SK-N-SH (cell line): ENCODE measurements at regions not wholly inside any gene's neighbourhood (a gene's known extent, or its start where the extent isn't known, plus 50 kb on each side); places are given as distances from the start of the nearest gene placed in this dataset.

Experiments used
- CTCF ChIA-PET: fragments of 300-600, 350-600 bp; formaldehyde crosslinking; extraction: SDS; loops from one replicate; lab custom pipeline; 2021; lab: Yijun Ruan, JAX
- POLR2A ChIA-PET: fragments of 350-600 bp; sonication (Branson Sonifier 250); formaldehyde crosslinking; extraction: SDS; loops from one replicate; lab custom pipeline; 2020; ENCODE audit warnings: antibody characterized with exemption, inconsistent platforms; lab: Yijun Ruan, JAX
- DNase-seq: peaks from one replicate; pipeline ENCODE4 v3.0.0; 2012
- H2AFZ ChIP-seq: fragments of 200-600 bp; sonication (generic); 2 replicates; pipeline ENCODE4 v1.8.1; 2016; ENCODE audit warnings: antibody characterized with exemption, mild to moderate bottlenecking, low read depth
- H3F3A ChIP-seq: fragments of 200-600 bp; sonication (generic); replicated peaks from 2 replicates; pipeline ENCODE3; 2016; ENCODE audit warnings: antibody characterized with exemption, mild to moderate bottlenecking; ENCODE audit not compliant: insufficient read depth
- H3K27ac ChIP-seq, 2 experiments: fragments of 200-500 bp in 1 of 2; fragments of 200-600 bp in 1 of 2; sonication (Bioruptor generic) in 1 of 2; sonication (generic), shearing (Covaris generic) in 1 of 2; 2 replicates each; pipeline versions ENCODE4 v1.5.1 to v1.6.1; 2014 to 2016; ENCODE audit warnings: low read depth in 2 of 2, inconsistent platforms in 1 of 2, low read length in 1 of 2, mild to moderate bottlenecking in 1 of 2, mixed read lengths in 1 of 2
- H3K27me3 ChIP-seq: fragments of 200-600 bp; sonication (generic), shearing (Covaris generic); 2 replicates; pipeline ENCODE4 v1.6.1; 2016; ENCODE audit warnings: mixed run types; ENCODE audit not compliant: insufficient read depth
- H3K36me3 ChIP-seq, 2 experiments: fragments of 200-500 bp in 1 of 2; fragments of 200-600 bp in 1 of 2; sonication (Bioruptor generic) in 1 of 2; sonication (generic) in 1 of 2; replicated peaks in 1 of 2; 2 replicates each; pipeline versions ENCODE3 to v1.5.1; 2014 to 2016; ENCODE audit warnings: low read length in 1 of 2, mild to moderate bottlenecking in 1 of 2; ENCODE audit not compliant: insufficient read depth in 2 of 2, control insufficient read depth in 1 of 2
- H3K4me1 ChIP-seq, 2 experiments: fragments of 200-500 bp in 1 of 2; fragments of 200-600 bp in 1 of 2; sonication (Bioruptor generic) in 1 of 2; sonication (generic), shearing (Covaris generic) in 1 of 2; 2 replicates each; pipeline versions ENCODE4 v1.5.1 to v1.6.1; 2014 to 2016; ENCODE audit warnings: low read depth in 1 of 2, low read length in 1 of 2, mixed run types in 1 of 2; ENCODE audit not compliant: insufficient read depth in 2 of 2, control insufficient read depth in 1 of 2
- H3K4me2 ChIP-seq: fragments of 200-600 bp; sonication (generic), shearing (Covaris generic); 2 replicates; pipeline ENCODE4 v1.6.1; 2017; ENCODE audit warnings: mixed run types
- H3K4me3 ChIP-seq, 2 experiments: fragments of 200-500 bp in 1 of 2; fragments of 200-600 bp in 1 of 2; sonication (Bioruptor generic) in 1 of 2; sonication (generic), shearing (Covaris generic) in 1 of 2; 2 replicates each; pipeline versions ENCODE4 v1.5.1 to v1.8.1; 2014 to 2016; ENCODE audit warnings: low read depth in 2 of 2, inconsistent platforms in 1 of 2, low read length in 1 of 2, mild to moderate bottlenecking in 1 of 2, mixed read lengths in 1 of 2, moderate library complexity in 1 of 2
- H3K79me2 ChIP-seq: fragments of 200-600 bp; sonication (generic); 2 replicates; pipeline ENCODE4 v1.8.1; 2017; ENCODE audit warnings: mild to moderate bottlenecking; ENCODE audit not compliant: insufficient read depth
- H3K9ac ChIP-seq: fragments of 200-600 bp; sonication (generic); 2 replicates; pipeline ENCODE4 v1.6.1; 2017; ENCODE audit warnings: mixed run types
- H3K9me2 ChIP-seq: fragments of 200-600 bp; sonication (generic); 2 replicates; pipeline ENCODE4 v1.6.1; 2017; ENCODE audit warnings: mixed run types
- H3K9me3 ChIP-seq: fragments of 200-600 bp; sonication (generic); 2 replicates; pipeline ENCODE4 v1.6.1; 2017; ENCODE audit warnings: mixed run types, mild to moderate bottlenecking, moderate library complexity
- H4K20me1 ChIP-seq: fragments of 200-600 bp; sonication (generic); 2 replicates; pipeline ENCODE4 v1.6.1; 2017; ENCODE audit warnings: mild to moderate bottlenecking, mixed run types; ENCODE audit not compliant: insufficient read depth
- CTCF ChIP-seq: fragments of 200-600 bp; sonication (generic); IDR thresholded peaks from 2 replicates; pipeline ENCODE4 v1.6.1; 2017; ENCODE audit warnings: antibody characterized with exemption, mild to moderate bottlenecking, moderate library complexity
- ELF1 ChIP-seq: IDR thresholded peaks from 2 replicates; pipeline ENCODE4 v1.4.0; 2012
- EP300 ChIP-seq, 2 experiments: IDR thresholded peaks; 2 replicates each; pipeline versions ENCODE4 v1.4.0 to v1.6.1; 2012; ENCODE audit warnings: borderline replicate concordance in 1 of 2, low read depth in 1 of 2, low read length in 1 of 2
- FOSL2 ChIP-seq: IDR thresholded peaks from 2 replicates; pipeline ENCODE4 v1.4.0; 2012; ENCODE audit warnings: low read depth, mild to moderate bottlenecking, moderate library complexity, borderline replicate concordance
- FOXM1 ChIP-seq: IDR thresholded peaks from 2 replicates; pipeline ENCODE4 v1.4.0; 2012; ENCODE audit warnings: low read depth, mild to moderate bottlenecking
- GABPA ChIP-seq: IDR thresholded peaks from 2 replicates; pipeline ENCODE4 v1.4.0; 2012; ENCODE audit warnings: low read depth, mild to moderate bottlenecking
- GATA2 ChIP-seq: sonication (generic); formaldehyde crosslinking; IDR thresholded peaks from 2 replicates; pipeline ENCODE4 v1.5.0; 2020; ENCODE audit warnings: mild to moderate bottlenecking, missing genetic modification reagents
- IRF3 ChIP-seq: fragments of 150-350 bp; IDR thresholded peaks from 2 replicates; pipeline ENCODE4 v1.6.1; 2016; ENCODE audit warnings: mild to moderate bottlenecking, low read depth, low read length
- JUND ChIP-seq: IDR thresholded peaks from 2 replicates; pipeline ENCODE4 v1.4.0; 2012
- MEF2A ChIP-seq: IDR thresholded peaks from 2 replicates; pipeline ENCODE4 v1.4.0; 2012; ENCODE audit warnings: low read depth, borderline replicate concordance
- NFIC ChIP-seq: IDR thresholded peaks from 2 replicates; pipeline ENCODE4 v1.4.0; 2012; ENCODE audit warnings: borderline replicate concordance
- POLR2AphosphoS5 ChIP-seq: IDR thresholded peaks from 2 replicates; pipeline ENCODE4 v1.6.1; 2012; ENCODE audit warnings: low read depth, low read length
- RCOR1 ChIP-seq: fragments of 150-350 bp; IDR thresholded peaks from 2 replicates; pipeline ENCODE4 v1.6.1; 2017; ENCODE audit warnings: antibody characterized with exemption, low read length
- RXRA ChIP-seq: IDR thresholded peaks from 2 replicates; pipeline ENCODE4 v1.4.0; 2012; ENCODE audit warnings: low read depth, mild to moderate bottlenecking, borderline replicate concordance
- SMC3 ChIP-seq: IDR thresholded peaks from 2 replicates; pipeline ENCODE4 v1.6.1; 2012; ENCODE audit warnings: low read depth, low read length, improper control_type of control experiment
- TAF1 ChIP-seq: IDR thresholded peaks from 2 replicates; pipeline ENCODE4 v1.6.1; 2012; ENCODE audit warnings: low read depth, mild to moderate bottlenecking, low read length, moderate library complexity, borderline replicate concordance
- TCF12 ChIP-seq: IDR thresholded peaks from 2 replicates; pipeline ENCODE4 v1.4.0; 2012
- TEAD4 ChIP-seq: IDR thresholded peaks from 2 replicates; pipeline ENCODE4 v1.4.0; 2012; ENCODE audit warnings: mild to moderate bottlenecking, borderline replicate concordance; ENCODE audit not compliant: insufficient read depth
- USF2 ChIP-seq: fragments of 150-350 bp; IDR thresholded peaks from 2 replicates; pipeline ENCODE4 v1.6.1; 2017; ENCODE audit warnings: antibody characterized with exemption, low read length, low read depth, borderline replicate concordance
- ZBTB33 ChIP-seq: IDR thresholded peaks from 2 replicates; pipeline ENCODE4 v1.4.0; 2012; ENCODE audit warnings: low read depth, borderline replicate concordance
- WGBS: methylation state at CpG from one replicate; pipeline ENCODE4 v1.1.6; 2017; ENCODE audit warnings: low lambda C conversion rate; 5-methylcytosine and 5-hydroxymethylcytosine counted together
- TF ChIP-seq, protein P1 (sequence below): IDR thresholded peaks from 2 replicates; pipeline ENCODE4; 2012
- TF ChIP-seq, protein P2 (sequence below): IDR thresholded peaks from 2 replicates; pipeline ENCODE4 v1.6.1; 2012; ENCODE audit warnings: mild to moderate bottlenecking, low read depth, low read length, moderate library complexity

GRCh38 chr17:71500761-71501555 is 619.9 kb upstream of the SOX9 start:
- WGBS: 21% methylated on average over 3 of the region's 3 CpGs
- ChIA-PET CTCF (interaction anchor here (0.6 to 1.2 kb wide), 3 partner anchors 26 to 667 kb away, joined by 3 to 4 read pairs (median 4); no protein-coding TSS in a partner anchor), POLR2A (no interaction called here)
- Histone ChIP-seq H4K20me1 (no peaks in the 10 kb centered on the region), H3K79me2 (no peaks in the 10 kb centered on the region), H3K4me3 (no peak overlapping the region), H3K36me3 (no peaks in the 10 kb centered on the region), H2AFZ (no peak overlapping the region), H3K9ac (no peak overlapping the region), H3K27ac (peak overlapping the region in 1 of 2 experiments; percentile 73; a peak in 3 of 4 replicates), H3K4me2 (no peak overlapping the region), H3F3A (peaks cover 31% of the 10 kb centered on the region), H3K9me2 (no peaks in the 10 kb centered on the region), H3K9me3 (no peaks in the 10 kb centered on the region), H3K4me1 (peaks cover 4 to 18% of the 10 kb centered on the region in 2 experiments), H3K27me3 (no peaks in the 10 kb centered on the region)
- DNase-seq: no peak
- TF ChIP-seq TCF12 (peak; percentile 96), NFIC (peak; percentile 55; the same call in 1 of the 2 replicates), FOSL2 (peak; percentile 61; the same call in 1 of the 2 replicates), IRF3 (no peak), ELF1 (no peak), GABPA (no peak), TEAD4 (peak; percentile 80), SMC3 (no peak), CTCF (no peak), ZBTB33 (no peak), TAF1 (no peak), RCOR1 (no peak), EP300 (IDR thresholded peaks at IDR 0.05; ENCODE audit: borderline replicate concordance in 1 of 2, low read depth in 1 of 2, low read length in 1 of 2) (peak; percentile 70 to 80), MEF2A (peak; percentile 74; the same call in 1 of the 2 replicates), GATA2 (CRISPR knock-in tag) (peak; percentile 37), POLR2AphosphoS5 (peak; percentile 24; the same call in 1 of the 2 replicates), FOXM1 (no peak), JUND (peak; percentile 74), USF2 (no peak), RXRA (peak; percentile 88; the same call in 1 of the 2 replicates)
- TF ChIP-seq, protein P1, sequence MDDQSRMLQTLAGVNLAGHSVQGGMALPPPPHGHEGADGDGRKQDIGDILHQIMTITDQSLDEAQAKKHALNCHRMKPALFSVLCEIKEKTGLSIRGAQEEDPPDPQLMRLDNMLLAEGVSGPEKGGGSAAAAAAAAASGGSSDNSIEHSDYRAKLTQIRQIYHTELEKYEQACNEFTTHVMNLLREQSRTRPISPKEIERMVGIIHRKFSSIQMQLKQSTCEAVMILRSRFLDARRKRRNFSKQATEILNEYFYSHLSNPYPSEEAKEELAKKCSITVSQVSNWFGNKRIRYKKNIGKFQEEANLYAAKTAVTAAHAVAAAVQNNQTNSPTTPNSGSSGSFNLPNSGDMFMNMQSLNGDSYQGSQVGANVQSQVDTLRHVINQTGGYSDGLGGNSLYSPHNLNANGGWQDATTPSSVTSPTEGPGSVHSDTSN: peak; percentile 89
- TF ChIP-seq, protein P2, sequence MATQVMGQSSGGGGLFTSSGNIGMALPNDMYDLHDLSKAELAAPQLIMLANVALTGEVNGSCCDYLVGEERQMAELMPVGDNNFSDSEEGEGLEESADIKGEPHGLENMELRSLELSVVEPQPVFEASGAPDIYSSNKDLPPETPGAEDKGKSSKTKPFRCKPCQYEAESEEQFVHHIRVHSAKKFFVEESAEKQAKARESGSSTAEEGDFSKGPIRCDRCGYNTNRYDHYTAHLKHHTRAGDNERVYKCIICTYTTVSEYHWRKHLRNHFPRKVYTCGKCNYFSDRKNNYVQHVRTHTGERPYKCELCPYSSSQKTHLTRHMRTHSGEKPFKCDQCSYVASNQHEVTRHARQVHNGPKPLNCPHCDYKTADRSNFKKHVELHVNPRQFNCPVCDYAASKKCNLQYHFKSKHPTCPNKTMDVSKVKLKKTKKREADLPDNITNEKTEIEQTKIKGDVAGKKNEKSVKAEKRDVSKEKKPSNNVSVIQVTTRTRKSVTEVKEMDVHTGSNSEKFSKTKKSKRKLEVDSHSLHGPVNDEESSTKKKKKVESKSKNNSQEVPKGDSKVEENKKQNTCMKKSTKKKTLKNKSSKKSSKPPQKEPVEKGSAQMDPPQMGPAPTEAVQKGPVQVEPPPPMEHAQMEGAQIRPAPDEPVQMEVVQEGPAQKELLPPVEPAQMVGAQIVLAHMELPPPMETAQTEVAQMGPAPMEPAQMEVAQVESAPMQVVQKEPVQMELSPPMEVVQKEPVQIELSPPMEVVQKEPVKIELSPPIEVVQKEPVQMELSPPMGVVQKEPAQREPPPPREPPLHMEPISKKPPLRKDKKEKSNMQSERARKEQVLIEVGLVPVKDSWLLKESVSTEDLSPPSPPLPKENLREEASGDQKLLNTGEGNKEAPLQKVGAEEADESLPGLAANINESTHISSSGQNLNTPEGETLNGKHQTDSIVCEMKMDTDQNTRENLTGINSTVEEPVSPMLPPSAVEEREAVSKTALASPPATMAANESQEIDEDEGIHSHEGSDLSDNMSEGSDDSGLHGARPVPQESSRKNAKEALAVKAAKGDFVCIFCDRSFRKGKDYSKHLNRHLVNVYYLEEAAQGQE: no peak
